Neuronal stem cell (in vitro differentiated cells): ENCODE measurements at regions not wholly inside any gene's neighbourhood (a gene's known extent, or its start where the extent isn't known, plus 50 kb on each side); places are given as distances from the start of the nearest gene placed in this dataset.

ENCODE experiments used
- DNase-seq: peaks from one replicate; pipeline ENCODE4 v3.0.0-alpha.2; 2013; ENCODE audit warnings: low spot score
- H2AFZ ChIP-seq: one replicate; pipeline ENCODE4 v1.6.1; 2013; ENCODE audit warnings: mild to moderate bottlenecking, low read length, inconsistent platforms
- H2AK5ac ChIP-seq: 2 replicates; pipeline ENCODE4 v1.6.1; 2013; ENCODE audit warnings: low read depth, mild to moderate bottlenecking, inconsistent platforms, low read length, moderate library complexity, mixed read lengths
- H2BK120ac ChIP-seq: 2 replicates; pipeline ENCODE4 v1.6.1; 2013; ENCODE audit warnings: low read depth, mild to moderate bottlenecking, inconsistent platforms, low read length, moderate library complexity, mixed read lengths
- H2BK12ac ChIP-seq: one replicate; pipeline ENCODE4 v1.6.1; 2013; ENCODE audit warnings: low read length, inconsistent platforms
- H2BK15ac ChIP-seq: 2 replicates; pipeline ENCODE4 v1.6.1; 2013; ENCODE audit warnings: mild to moderate bottlenecking, low read length, inconsistent platforms, mixed read lengths
- H2BK5ac ChIP-seq: one replicate; pipeline ENCODE4 v1.6.1; 2013; ENCODE audit warnings: inconsistent platforms, mild to moderate bottlenecking, low read length, moderate library complexity
- H3K14ac ChIP-seq: one replicate; pipeline ENCODE4 v1.6.1; 2013; ENCODE audit warnings: low read length, inconsistent platforms
- H3K18ac ChIP-seq: 2 replicates; pipeline ENCODE4 v1.6.1; 2013; ENCODE audit warnings: low read length, inconsistent platforms
- H3K23ac ChIP-seq: 2 replicates; pipeline ENCODE4 v1.6.1; 2013; ENCODE audit warnings: low read depth, mild to moderate bottlenecking, mixed read lengths, low read length, inconsistent platforms; ENCODE audit not compliant: poor library complexity
- H3K27ac ChIP-seq: replicated peaks from 3 replicates; pipeline ENCODE4 v1.5.1; 2013; ENCODE audit warnings: low read length, inconsistent platforms
- H3K27me3 ChIP-seq, 3 experiments: 2 replicates each; pipeline ENCODE4 v1.6.1; 2013; ENCODE audit warnings: low read length in 3 of 3, mild to moderate bottlenecking in 2 of 3, inconsistent platforms in 1 of 3, low read depth in 1 of 3, mixed read lengths in 1 of 3, moderate library complexity in 1 of 3; ENCODE audit not compliant: control insufficient read depth in 3 of 3, insufficient read depth in 3 of 3
- H3K36me3 ChIP-seq, 2 donors: replicated peaks in 1 of 2; 2 replicates each; pipeline ENCODE4 v1.6.1; 2013; ENCODE audit warnings: low read length in 2 of 2; ENCODE audit not compliant: control insufficient read depth in 2 of 2, insufficient read depth in 2 of 2
- H3K4ac ChIP-seq: 2 replicates; pipeline ENCODE4 v1.6.1; 2013; ENCODE audit warnings: inconsistent platforms, mild to moderate bottlenecking, low read length, moderate library complexity
- H3K4me1 ChIP-seq, 2 donors: 1 replicate in 1 of 2; 2 replicates in 1 of 2; pipeline ENCODE4 v1.6.1; 2013; ENCODE audit warnings: low read length in 2 of 2, low read depth in 1 of 2; ENCODE audit not compliant: control insufficient read depth in 2 of 2, insufficient read depth in 1 of 2
- H3K4me2 ChIP-seq: one replicate; pipeline ENCODE4 v1.6.1; 2013; ENCODE audit warnings: mild to moderate bottlenecking, low read length, inconsistent platforms; ENCODE audit not compliant: insufficient read depth, poor library complexity, severe bottlenecking
- H3K4me3 ChIP-seq, 2 donors: 2 replicates each; pipeline ENCODE4 v1.5.1; 2013; ENCODE audit warnings: low read length in 2 of 2, mild to moderate bottlenecking in 2 of 2, inconsistent platforms in 1 of 2, moderate library complexity in 1 of 2
- H3K79me1 ChIP-seq: one replicate; pipeline ENCODE4 v1.6.1; 2013; ENCODE audit warnings: low read depth, mild to moderate bottlenecking, inconsistent platforms, low read length, moderate library complexity
- H3K9ac ChIP-seq: one replicate; pipeline ENCODE4 v1.6.1; 2013; ENCODE audit warnings: mild to moderate bottlenecking, low read depth, low read length, inconsistent platforms; ENCODE audit not compliant: poor library complexity
- H3K9me3 ChIP-seq, 2 donors: replicated peaks in 1 of 2; 2 replicates each; pipeline versions ENCODE3 to v1.6.1; 2013; ENCODE audit warnings: low read length in 2 of 2, mild to moderate bottlenecking in 2 of 2, inconsistent platforms in 1 of 2, low read depth in 1 of 2, mixed read lengths in 1 of 2, moderate library complexity in 1 of 2; ENCODE audit not compliant: control insufficient read depth in 2 of 2, insufficient read depth in 1 of 2
- H4K8ac ChIP-seq: one replicate; pipeline ENCODE4 v1.6.1; 2013; ENCODE audit warnings: low read depth, mild to moderate bottlenecking, inconsistent platforms, low read length, moderate library complexity
- H4K91ac ChIP-seq: one replicate; pipeline ENCODE4 v1.6.1; 2013; ENCODE audit warnings: low read length, low read depth, mild to moderate bottlenecking, inconsistent platforms; ENCODE audit not compliant: poor library complexity
- WGBS, 2 donors: extraction: QIAGEN DNeasy Blood & Tissue Kit; methylation state at CpG; one replicate each; pipeline ENCODE4 v1.1.7; 2013; ENCODE audit warnings: missing lambda C conversion rate in 2 of 2, mixed read lengths in 1 of 2; ENCODE audit not compliant: insufficient read length in 2 of 2, insufficient replicate concordance in 1 of 2; ENCODE audit errors: extremely low coverage in 2 of 2; 5-methylcytosine and 5-hydroxymethylcytosine counted together

GRCh38 chr7:16035392-16035791 lies 348.9 kb upstream of the MEOX2 start:
- Histone ChIP-seq H2BK15ac (no peak overlapping the region), H4K91ac (no peak overlapping the region), H3K18ac (no peak overlapping the region), H2AK5ac (no peak overlapping the region), H3K27ac (no peak overlapping the region), H3K4me3 (no peak overlapping the region), H3K4ac (no peak overlapping the region), H2BK12ac (no peak overlapping the region), H3K9me3 (no peaks in the 10 kb centered on the region), H3K27me3 (no peaks in the 10 kb centered on the region), H3K36me3 (no peaks in the 10 kb centered on the region), H2BK120ac (no peak overlapping the region), H2BK5ac (no peak overlapping the region), H3K9ac (no peak overlapping the region), H2AFZ (no peak overlapping the region), H3K4me1 (no peaks in the 10 kb centered on the region), H4K8ac (no peak overlapping the region), H3K4me2 (no peak overlapping the region), H3K23ac (no peak overlapping the region), H3K14ac (no peak overlapping the region), H3K79me1 (no peaks in the 10 kb centered on the region)
- no CpG with 5 or more reads among the region's 1 CpG for WGBS, 2 donors
- DNase-seq, result no peak

- H4K91ac ChIP-seq, result no peak overlapping the region
- no peak overlapping the region for H3K27ac ChIP-seq
- no peak overlapping the region for H2BK120ac ChIP-seq
- no peaks in the 10 kb centered on the region for H3K79me1 ChIP-seq
- no peak overlapping the region for H2AK5ac ChIP-seq
- WGBS, 2 donors, result no CpG with 5 or more reads among the region's 1 CpG
- H2AFZ ChIP-seq, result no peak overlapping the region
- no peak overlapping the region for H2BK12ac ChIP-seq
- no peak overlapping the region for H3K4me2 ChIP-seq
- no peak overlapping the region for H3K23ac ChIP-seq
- DNase-seq, result no peak
- no peaks in the 10 kb centered on the region for H3K36me3 ChIP-seq
- H3K4me1 ChIP-seq, result no peaks in the 10 kb centered on the region
- H4K8ac ChIP-seq, result no peak overlapping the region
- H2BK15ac ChIP-seq, result no peak overlapping the region
- no peak overlapping the region for H3K9ac ChIP-seq
- no peak overlapping the region for H2BK5ac ChIP-seq
- H3K14ac ChIP-seq, result no peak overlapping the region
- no peak overlapping the region for H3K18ac ChIP-seq
- H3K27me3 ChIP-seq, result no peaks in the 10 kb centered on the region
- no peak overlapping the region for H3K4ac ChIP-seq
- no peak overlapping the region for H3K4me3 ChIP-seq
- no peaks in the 10 kb centered on the region for H3K9me3 ChIP-seq
Observed at GRCh38 chr7:16034866-16035265, 348.4 kb upstream of the MEOX2 start.

GRCh38 chr7:16034353-16034752 lies 347.9 kb upstream of the MEOX2 start:
- Histone ChIP-seq H3K4me3 (no peak overlapping the region), H4K8ac (no peak overlapping the region), H3K4me2 (no peak overlapping the region), H3K18ac (no peak overlapping the region), H3K9me3 (no peaks in the 10 kb centered on the region), H4K91ac (no peak overlapping the region), H3K23ac (no peak overlapping the region), H2BK5ac (no peak overlapping the region), H3K4ac (no peak overlapping the region), H3K14ac (no peak overlapping the region), H3K27ac (no peak overlapping the region), H2AK5ac (no peak overlapping the region), H2BK15ac (no peak overlapping the region), H3K9ac (no peak overlapping the region), H3K36me3 (no peaks in the 10 kb centered on the region), H3K4me1 (no peaks in the 10 kb centered on the region), H2BK12ac (no peak overlapping the region), H3K27me3 (no peaks in the 10 kb centered on the region), H2AFZ (no peak overlapping the region), H3K79me1 (no peaks in the 10 kb centered on the region), H2BK120ac (no peak overlapping the region)
- no CpG with 5 or more reads among the region's 2 CpGs for WGBS, 2 donors
- DNase-seq, result no peak

- no peaks in the 10 kb centered on the region for H3K4me1 ChIP-seq
- no peak overlapping the region for H4K91ac ChIP-seq
- no peak for DNase-seq
- H3K79me1 ChIP-seq, result no peaks in the 10 kb centered on the region
- no peak overlapping the region for H2AK5ac ChIP-seq
- no peaks in the 10 kb centered on the region for H3K36me3 ChIP-seq
- no peak overlapping the region for H3K23ac ChIP-seq
- no peak overlapping the region for H2BK15ac ChIP-seq
- no CpG with 5 or more reads among the region's 2 CpGs for WGBS, 2 donors
- H4K8ac ChIP-seq, result no peak overlapping the region
- H3K27ac ChIP-seq, result no peak overlapping the region
- no peak overlapping the region for H2AFZ ChIP-seq
- H3K14ac ChIP-seq, result no peak overlapping the region
- no peaks in the 10 kb centered on the region for H3K27me3 ChIP-seq
- H3K18ac ChIP-seq, result no peak overlapping the region
- H3K9me3 ChIP-seq, result no peaks in the 10 kb centered on the region
- H3K9ac ChIP-seq, result no peak overlapping the region
- H3K4me3 ChIP-seq, result no peak overlapping the region
- no peak overlapping the region for H2BK120ac ChIP-seq
- no peak overlapping the region for H3K4me2 ChIP-seq
- H3K4ac ChIP-seq, result no peak overlapping the region
- no peak overlapping the region for H2BK12ac ChIP-seq
- no peak overlapping the region for H2BK5ac ChIP-seq
Observed at GRCh38 chr7:16033233-16033632, 346.8 kb upstream of the MEOX2 start.
